ENCODE measurements at regions not wholly inside any gene's neighbourhood (a gene's known extent, or its start where the extent isn't known, plus 50 kb on each side); places are given as distances from the start of the nearest gene placed in this dataset.
A peak's percentile ranks its signal among the peaks of the same experiment; 100 is the strongest.

DNA sequence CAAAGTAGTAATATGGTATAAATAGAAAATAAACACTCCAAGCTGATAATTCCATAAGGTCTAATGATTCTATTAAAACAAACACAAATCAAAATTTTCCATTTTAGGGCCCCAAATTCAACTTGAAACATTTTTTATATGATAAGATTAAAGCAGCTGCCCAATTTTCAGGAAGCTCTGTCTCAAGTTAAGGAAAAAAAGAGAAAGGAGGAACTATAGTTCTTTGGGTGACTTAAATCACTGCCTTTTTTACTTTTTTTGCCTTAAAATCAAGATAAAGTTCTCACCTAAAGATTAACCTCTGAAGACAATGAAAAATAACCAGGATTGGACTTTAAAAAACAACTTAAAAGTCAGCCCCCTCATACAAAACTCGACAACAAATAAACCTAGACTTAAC lies 76.0 kb upstream of the IFNE start:
- Mint-ChIP-seq H3K27me3 (peaks cover 6% of the 10 kb centered on the region), H3K4me3 (peak overlapping the region; percentile 81 to 89), H3K4me1 (peaks cover 9% of the 10 kb centered on the region), H3K9me3 (no peaks in the 10 kb centered on the region), H3K27ac (no peak overlapping the region)
- ATAC-seq (no peak), DNase-seq (no peak)

DNA sequence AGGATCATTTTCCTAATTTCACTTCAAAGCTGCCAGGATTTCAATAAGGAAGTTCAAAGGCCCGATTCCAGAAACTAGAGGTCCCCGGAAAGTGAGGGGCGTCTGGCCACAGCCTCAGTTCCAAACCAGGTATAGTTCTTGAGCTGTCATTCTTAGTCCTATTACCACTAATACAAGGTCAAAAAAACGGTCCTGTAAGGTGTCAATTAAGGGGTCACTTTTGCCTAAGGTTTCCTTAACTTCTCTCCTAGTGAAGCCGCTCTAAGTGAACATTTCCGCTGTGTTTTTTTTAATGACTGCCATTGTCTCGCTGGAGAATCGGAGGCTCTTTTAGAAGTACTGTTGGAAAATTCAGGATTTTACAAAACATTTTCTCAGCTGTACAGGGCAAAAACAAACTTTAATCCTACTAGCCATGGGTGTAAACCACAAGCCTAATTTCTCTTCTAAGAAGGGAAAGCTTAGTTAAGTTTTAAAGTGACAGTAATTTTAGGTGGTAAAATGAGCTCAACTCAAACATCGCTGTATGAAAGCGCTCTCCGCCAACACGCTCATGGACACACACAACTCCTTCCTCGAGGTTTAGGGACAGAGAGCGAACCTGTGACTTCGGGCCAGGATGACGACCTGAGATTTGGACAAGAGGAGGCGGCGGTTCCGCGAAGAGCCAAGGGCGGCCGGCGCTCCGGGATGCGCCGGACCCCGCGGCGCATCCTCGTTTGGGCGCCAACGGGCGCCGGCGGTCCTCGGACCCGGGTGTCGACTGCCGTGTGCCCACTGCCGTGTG lies 76.7 kb upstream of the IFNE start:
- ATAC-seq (no peak), DNase-seq (peak in 1 of 2 donors; percentile 16)
- peaks cover 12% of the 10 kb centered on the region for H3K4me1 Mint-ChIP-seq
- H3K4me3 Mint-ChIP-seq, result peak overlapping the region; percentile 81 to 89
- H3K9me3 Mint-ChIP-seq, result no peaks in the 10 kb centered on the region
- H3K27ac Mint-ChIP-seq, result peak overlapping the region; percentile 34 to 71
- H3K27me3 Mint-ChIP-seq, result peaks cover 6% of the 10 kb centered on the region

DNA sequence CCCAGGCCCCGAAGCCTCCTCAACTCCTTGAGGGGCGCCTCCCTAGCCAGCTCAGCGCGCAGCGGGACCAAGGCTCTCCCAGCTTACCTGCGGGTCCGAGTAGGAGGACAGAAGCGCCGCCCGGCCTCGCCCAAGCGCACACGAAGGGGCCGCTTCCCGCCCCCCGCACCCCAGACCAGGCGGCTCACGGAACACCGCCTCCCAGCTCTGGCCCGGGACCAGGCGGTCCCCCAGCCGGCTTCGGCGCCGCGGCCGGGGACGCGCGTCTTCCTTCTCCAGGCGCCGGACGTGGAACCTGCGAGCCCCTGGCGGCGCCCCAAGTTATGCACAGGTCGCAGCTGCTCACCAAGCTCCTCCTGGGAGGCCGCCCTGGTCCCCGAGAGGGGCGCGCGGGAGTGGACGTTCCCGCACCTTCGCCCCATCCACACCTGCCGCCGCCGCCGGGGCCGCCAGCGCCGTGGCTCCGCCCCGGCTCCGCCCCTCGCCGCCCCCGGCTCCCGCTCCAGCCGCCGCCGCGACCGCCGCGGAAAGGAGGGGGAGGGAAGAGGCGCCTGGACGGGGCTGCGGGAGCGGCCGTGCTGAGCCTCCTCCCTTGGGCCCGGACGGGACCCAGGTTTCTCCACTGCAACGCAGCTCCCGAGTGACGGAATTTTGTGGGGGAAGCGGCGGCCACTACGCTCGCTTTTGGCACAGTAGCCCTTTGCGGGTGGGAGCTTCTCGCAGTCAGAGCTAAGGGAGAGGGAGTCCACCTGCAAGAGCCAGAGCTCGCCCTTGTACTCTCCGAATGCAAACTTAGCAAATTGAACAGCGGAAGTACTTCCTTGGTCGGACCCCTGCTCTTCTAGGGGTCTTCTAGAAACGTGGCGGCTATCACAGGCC lies 77.5 kb upstream of the IFNE start:
- H3K4me3 Mint-ChIP-seq, result peak overlapping the region; percentile 81 to 89
- no peaks in the 10 kb centered on the region for H3K9me3 Mint-ChIP-seq
- peak; percentile 63 to 65 for DNase-seq
- H3K4me1 Mint-ChIP-seq, result peaks cover 20% of the 10 kb centered on the region
- ATAC-seq, result peak; percentile 94
- peak overlapping the region in 1 of 2 donors; percentile 97 for H3K27ac Mint-ChIP-seq
- H3K27me3 Mint-ChIP-seq, result peaks cover 6% of the 10 kb centered on the region

DNA sequence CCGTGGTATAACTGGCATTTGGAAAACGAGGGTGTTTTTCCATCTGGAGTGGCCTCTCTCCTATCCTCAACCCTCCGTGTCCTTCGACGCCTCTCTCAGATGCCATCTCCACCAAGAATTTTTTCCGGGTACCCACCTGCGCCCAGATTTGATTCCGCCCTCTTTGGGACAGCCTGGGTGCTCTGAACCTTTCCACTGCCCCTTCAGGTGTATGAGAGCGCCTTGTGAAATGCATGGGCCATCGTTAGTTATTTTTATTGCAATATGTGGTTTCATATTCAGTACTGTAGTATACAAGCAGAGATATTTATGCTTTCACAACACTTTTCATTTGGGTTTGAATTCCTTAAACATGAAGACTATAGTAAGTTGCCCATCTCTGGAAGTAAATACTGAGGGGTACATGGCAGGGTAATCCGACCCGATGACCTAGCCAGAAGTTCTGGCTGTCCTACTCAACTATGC lies 78.2 kb upstream of the IFNE start:
- peak overlapping the region in 1 of 2 donors; percentile 97 for H3K27ac Mint-ChIP-seq
- H3K9me3 Mint-ChIP-seq, result no peaks in the 10 kb centered on the region
- no peak for ATAC-seq
- H3K4me1 Mint-ChIP-seq, result peaks cover 21% of the 10 kb centered on the region
- no peak for DNase-seq
- peaks cover 6% of the 10 kb centered on the region for H3K27me3 Mint-ChIP-seq
- H3K4me3 Mint-ChIP-seq, result peak overlapping the region; percentile 81 to 89

DNA sequence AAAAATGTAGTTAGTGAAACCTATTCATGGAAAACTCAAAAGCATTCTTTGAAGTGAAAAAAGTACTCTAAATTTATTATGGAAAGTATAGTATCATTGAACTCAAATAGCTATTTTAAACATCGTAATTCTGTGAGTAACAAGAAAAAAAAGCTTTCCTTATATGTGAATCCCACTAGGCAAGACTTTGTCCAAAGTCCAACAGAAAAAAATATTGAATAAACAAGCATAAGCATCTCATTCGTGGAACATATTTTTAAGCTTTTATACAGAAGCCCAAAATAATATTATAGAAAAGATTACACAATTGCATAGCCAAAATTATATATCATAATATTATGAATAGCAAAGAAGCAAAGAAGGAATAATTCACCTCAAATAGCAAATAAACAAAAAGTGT lies 79.4 kb upstream of the IFNE start:
- no peaks in the 10 kb centered on the region for H3K9me3 Mint-ChIP-seq
- no peak for ATAC-seq
- no peak overlapping the region for H3K27ac Mint-ChIP-seq
- H3K4me1 Mint-ChIP-seq, result peaks cover 21% of the 10 kb centered on the region
- H3K27me3 Mint-ChIP-seq, result peaks cover 6% of the 10 kb centered on the region
- H3K4me3 Mint-ChIP-seq, result no peak overlapping the region
- no peak for DNase-seq

DNA sequence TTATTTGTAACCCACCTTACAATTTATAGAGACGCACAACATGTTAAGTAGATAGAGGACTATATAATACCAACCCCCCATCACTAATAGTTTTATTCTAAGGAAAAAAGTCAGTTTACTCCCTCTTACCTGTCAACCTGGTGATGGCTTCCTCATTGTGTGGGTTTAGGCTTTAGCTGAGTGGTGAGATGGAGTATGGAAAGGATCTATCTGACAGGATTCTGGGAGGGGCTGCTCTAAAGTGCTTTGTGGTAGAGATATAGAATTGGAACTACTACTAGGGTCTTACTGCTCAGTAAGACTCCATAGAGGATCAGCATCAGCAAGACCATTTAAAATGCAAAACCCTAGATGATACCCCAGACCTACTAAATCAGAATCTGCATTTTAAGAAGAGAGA lies 82.1 kb upstream of the IFNE start:
- ATAC-seq (no peak), DNase-seq (no peak)
- H3K9me3 Mint-ChIP-seq, result no peaks in the 10 kb centered on the region
- no peaks in the 10 kb centered on the region for H3K27me3 Mint-ChIP-seq
- H3K4me3 Mint-ChIP-seq, result no peak overlapping the region
- H3K4me1 Mint-ChIP-seq, result peaks cover 21% of the 10 kb centered on the region
- H3K27ac Mint-ChIP-seq, result no peak overlapping the region

DNA sequence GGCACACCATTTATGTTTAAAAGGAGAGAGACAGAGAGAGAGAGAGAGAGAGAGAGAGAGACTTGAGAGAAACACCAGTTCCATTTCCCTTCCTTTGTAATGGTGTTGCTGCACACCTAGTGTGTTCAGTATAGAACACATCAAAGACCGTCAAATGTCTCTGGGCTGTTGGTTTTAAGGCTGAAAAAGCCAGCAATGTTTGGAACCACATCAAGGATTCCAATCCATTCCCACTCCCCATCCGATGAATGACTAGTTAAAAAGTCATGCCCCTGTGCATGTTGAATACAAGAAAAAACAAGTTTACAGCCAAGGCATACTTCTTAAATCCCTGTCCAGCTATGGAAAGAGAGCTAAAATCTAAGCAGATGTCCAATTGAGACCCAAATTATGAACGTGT lies 83.0 kb upstream of the IFNE start:
- DNase-seq (no peak), ATAC-seq (no peak)
- no peak overlapping the region for H3K27ac Mint-ChIP-seq
- H3K4me3 Mint-ChIP-seq, result no peak overlapping the region
- H3K27me3 Mint-ChIP-seq, result no peaks in the 10 kb centered on the region
- no peaks in the 10 kb centered on the region for H3K9me3 Mint-ChIP-seq
- H3K4me1 Mint-ChIP-seq, result peaks cover 18% of the 10 kb centered on the region

DNA sequence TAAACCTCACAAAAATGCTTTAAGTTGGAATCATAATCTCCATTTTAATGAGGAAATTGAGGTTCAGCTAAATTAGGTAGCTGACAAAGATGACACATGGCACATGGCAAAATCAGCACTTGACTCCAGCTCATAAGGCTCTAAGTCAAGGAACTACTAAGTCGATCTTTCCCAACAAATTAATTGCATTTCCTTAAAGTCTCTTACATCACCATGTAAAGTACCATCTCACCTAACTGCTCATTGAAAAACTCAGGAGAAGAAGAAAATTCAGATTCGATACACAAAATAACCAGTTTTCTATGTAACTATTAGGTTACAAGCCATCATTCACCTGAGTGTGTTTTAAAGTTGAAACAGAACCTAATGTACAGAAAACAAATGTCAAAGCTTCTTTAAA lies 85.8 kb upstream of the IFNE start:
- Mint-ChIP-seq H3K27me3 (no peaks in the 10 kb centered on the region), H3K4me3 (no peak overlapping the region), H3K4me1 (peaks cover 12% of the 10 kb centered on the region), H3K9me3 (no peaks in the 10 kb centered on the region), H3K27ac (no peak overlapping the region)
- no peak for ATAC-seq
- DNase-seq, result no peak

DNA sequence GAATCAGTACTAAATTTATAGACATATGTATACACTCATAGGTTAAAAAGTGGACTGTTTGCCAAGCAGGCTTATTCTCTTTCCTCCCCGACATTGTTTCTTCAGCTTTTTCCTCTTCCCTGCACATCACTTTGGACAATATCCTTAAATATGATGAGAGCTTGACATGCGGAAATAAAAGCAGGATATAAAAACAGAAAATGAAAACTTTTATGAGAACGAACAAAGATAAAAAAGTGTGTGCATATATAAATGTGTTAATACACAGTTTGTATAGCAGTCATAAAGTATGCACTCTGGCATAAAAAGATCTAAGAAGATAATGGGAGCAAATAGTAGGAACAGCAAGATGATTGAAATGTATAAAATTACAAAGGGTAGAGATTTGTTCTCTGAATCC lies 86.4 kb upstream of the IFNE start:
- no peak overlapping the region for H3K4me3 Mint-ChIP-seq
- H3K27ac Mint-ChIP-seq, result no peak overlapping the region
- no peak for ATAC-seq
- DNase-seq, result no peak
- H3K27me3 Mint-ChIP-seq, result no peaks in the 10 kb centered on the region
- H3K9me3 Mint-ChIP-seq, result no peaks in the 10 kb centered on the region
- H3K4me1 Mint-ChIP-seq, result peaks cover 12% of the 10 kb centered on the region

DNA sequence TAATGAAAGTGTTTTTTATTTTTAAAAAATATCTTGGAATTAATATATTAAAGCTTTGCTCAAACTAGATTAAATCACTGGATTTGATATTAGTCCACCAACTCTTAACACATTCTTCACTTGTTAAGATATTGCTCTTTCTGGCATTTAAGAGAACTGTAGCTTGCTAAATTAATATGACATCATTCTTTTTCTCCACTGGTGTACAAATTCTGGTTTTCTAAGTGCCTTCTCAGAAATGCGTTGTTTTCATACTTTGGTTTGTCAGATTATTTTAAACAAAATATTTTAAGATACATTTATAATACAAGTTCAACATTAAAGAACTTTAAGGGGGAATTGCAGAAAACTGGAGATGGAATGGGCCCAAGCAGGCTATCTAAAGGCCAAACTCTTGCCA lies 87.6 kb upstream of the IFNE start:
- Mint-ChIP-seq H3K4me1 (no peaks in the 10 kb centered on the region), H3K4me3 (no peak overlapping the region), H3K27me3 (no peaks in the 10 kb centered on the region), H3K9me3 (no peaks in the 10 kb centered on the region), H3K27ac (no peak overlapping the region)
- ATAC-seq (no peak), DNase-seq (no peak)

DNA sequence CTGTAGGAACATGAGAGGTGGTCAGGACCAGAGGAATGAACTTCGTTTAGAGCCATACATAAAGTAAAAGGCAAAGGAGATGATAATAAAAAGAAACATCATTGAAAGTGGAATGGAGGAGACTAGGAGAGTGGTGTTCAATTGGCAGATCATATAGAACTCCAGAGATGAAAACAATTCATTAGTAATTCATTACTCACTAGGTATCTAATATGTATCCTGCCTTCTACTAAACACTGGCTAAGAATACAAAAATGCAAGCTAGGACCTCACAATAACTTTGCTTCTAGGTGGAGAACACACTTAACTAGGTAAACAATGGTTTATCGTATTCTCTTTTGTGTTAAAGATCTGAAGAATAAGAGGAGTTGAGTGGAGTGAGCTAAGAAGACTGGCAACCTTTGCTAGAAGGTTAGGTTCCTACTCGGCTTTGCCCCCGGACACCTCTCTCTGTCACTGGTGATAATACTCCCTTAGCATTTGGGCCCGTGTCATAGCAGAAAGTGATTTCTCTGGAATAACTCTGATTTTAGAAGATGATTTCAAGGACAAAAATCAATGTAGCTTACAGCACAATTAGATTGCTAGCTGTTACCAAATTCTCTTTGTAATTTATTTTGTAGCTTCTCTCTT lies 88.6 kb upstream of the IFNE start:
- Mint-ChIP-seq H3K4me3 (no peak overlapping the region), H3K27ac (no peak overlapping the region), H3K4me1 (no peaks in the 10 kb centered on the region), H3K9me3 (no peaks in the 10 kb centered on the region), H3K27me3 (no peaks in the 10 kb centered on the region)
- ATAC-seq (no peak), DNase-seq (no peak)

DNA sequence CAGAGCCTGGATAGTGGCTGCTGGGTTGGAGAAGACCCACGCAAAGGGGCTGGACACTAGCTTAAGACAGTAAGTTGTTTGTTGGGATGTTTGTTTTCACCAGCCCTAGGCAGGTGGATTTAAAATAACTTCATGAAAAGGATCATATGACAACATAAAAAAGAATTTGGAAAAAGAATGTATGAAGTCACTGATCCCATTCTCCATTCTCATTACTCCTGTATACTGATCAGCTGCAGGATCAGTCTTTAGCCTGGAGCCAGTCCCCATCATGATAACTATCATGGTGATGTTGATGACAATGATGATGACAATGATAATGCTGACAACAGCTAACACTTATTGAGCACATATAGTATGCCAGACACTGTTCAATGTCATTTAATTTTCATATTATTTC lies 92.1 kb upstream of the IFNE start:
- no peak for ATAC-seq
- no peaks in the 10 kb centered on the region for H3K27me3 Mint-ChIP-seq
- peaks cover 30% of the 10 kb centered on the region for H3K4me1 Mint-ChIP-seq
- H3K9me3 Mint-ChIP-seq, result no peaks in the 10 kb centered on the region
- H3K4me3 Mint-ChIP-seq, result no peak overlapping the region
- no peak overlapping the region for H3K27ac Mint-ChIP-seq
- no peak for DNase-seq

DNA sequence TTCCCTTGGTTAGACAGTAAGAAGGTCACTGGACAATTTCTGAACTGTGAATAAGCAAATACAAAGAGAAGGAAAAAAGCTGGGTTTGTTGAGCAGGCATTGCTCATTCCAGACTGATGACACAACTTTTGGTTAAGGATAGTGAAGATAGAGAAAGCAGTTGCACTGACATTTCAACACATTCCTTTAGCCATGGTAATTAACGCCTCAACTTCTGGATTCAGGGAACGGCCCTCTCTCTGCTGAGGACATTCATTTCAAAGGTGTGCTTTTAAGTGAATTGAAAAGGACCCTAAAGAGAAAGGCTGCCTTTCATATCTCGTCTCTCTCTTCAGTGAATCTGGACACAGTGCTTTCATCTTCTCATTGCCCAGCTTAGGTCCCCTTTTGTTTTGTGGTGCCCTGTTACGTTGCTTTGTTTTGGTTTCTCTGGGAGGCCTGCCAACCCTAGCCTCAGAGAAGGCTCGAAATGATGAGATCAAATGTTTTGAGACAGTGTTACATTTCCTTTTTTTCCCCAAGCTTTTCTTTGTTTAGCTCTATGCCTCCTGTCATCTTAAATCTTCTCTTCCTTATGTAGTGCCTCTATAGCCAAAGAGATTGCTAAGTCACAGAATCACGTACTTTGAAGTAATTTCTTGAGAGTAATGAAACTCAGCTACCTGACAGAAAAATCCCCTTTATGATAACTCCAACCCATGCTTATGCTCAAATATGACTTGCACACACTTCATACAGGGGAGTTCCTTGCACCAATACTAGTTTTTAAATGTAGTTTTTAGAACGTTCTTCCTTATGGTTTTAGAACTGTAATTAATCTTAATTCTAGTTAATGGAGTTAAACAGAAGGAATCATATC lies 94.4 kb upstream of the IFNE start:
- H3K27ac Mint-ChIP-seq, result peak overlapping the region in 1 of 2 donors; percentile 49
- H3K9me3 Mint-ChIP-seq, result no peaks in the 10 kb centered on the region
- DNase-seq (peak; percentile 43 to 77), ATAC-seq (peak; percentile 93)
- H3K27me3 Mint-ChIP-seq, result no peaks in the 10 kb centered on the region
- H3K4me3 Mint-ChIP-seq, result peak overlapping the region; percentile 58 to 65
- H3K4me1 Mint-ChIP-seq, result peaks cover 42% of the 10 kb centered on the region

DNA sequence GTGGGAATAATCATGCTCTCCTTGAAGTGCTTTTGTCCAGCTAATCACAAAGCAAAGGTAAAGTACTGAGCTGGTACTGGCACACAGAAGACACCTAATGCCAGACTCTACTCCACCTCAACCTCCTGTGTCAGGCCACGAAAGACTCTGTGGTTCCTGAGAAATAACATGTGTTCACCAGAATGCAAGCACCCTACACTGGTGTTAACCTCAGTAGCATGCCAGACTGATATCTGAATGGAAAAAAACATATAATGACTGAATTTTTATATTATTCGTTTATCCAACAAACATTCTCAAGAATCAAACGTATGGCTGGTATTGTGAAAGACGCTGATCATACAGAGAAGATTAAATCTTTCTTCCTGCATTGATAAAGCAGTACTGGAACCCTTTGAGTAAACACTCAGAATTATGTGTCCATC lies 97.1 kb upstream of the IFNE start:
- Mint-ChIP-seq H3K4me1 (peaks cover 55% of the 10 kb centered on the region), H3K9me3 (no peaks in the 10 kb centered on the region), H3K27me3 (no peaks in the 10 kb centered on the region), H3K27ac (peak overlapping the region; percentile 73 to 95), H3K4me3 (peak overlapping the region; percentile 80 to 92)
- peak; percentile 77 for ATAC-seq
- DNase-seq, result peak; percentile 29 to 58

DNA sequence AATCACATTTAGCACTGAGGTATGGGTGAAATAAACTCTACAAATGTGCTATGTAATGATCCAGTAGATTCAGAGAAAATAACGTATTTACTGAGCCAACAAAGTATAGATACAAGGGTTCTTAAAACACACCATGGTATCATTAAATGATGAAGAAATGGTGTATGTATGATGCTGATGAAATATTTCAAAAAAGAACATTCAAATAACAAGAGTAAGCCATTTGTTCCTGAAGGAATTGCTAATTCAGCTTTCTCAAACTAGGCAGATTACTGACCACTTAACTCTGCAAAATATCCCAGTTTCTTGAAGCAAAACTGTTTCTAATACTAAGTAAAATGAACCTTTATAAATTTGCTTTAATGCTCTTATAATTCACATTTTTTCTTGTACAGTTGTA lies 97.6 kb upstream of the IFNE start:
- H3K9me3 Mint-ChIP-seq, result no peaks in the 10 kb centered on the region
- no peak overlapping the region for H3K27ac Mint-ChIP-seq
- H3K4me3 Mint-ChIP-seq, result no peak overlapping the region
- DNase-seq (no peak), ATAC-seq (no peak)
- H3K27me3 Mint-ChIP-seq, result no peaks in the 10 kb centered on the region
- H3K4me1 Mint-ChIP-seq, result peaks cover 55% of the 10 kb centered on the region

All from stimulated activated naive CD8-positive, alpha-beta T cell treated with anti-CD3 and anti-CD28 coated beads, Interleukin-15, amount 100 ng/mL, for 72 hours (primary cell).